NCI-H1417 treated with DMSO at 0.1 percent for 48 hours (cell line): ENCODE measurements at regions not wholly inside any gene's neighbourhood (a gene's known extent, or its start where the extent isn't known, plus 50 kb on each side); places are given as distances from the start of the nearest gene placed in this dataset.
"Not testable (repeated sequence)": the region's sequence is repeated elsewhere in the genome, so short reads cannot be mapped to it uniquely, and the experiment has no call there.

Experiments used
- DNase-seq: peaks from one replicate; lab custom pipeline; 2025; lab: John Stamatoyannopoulos, UW

GRCh38 chr6:8918196-8918595 lies 482.9 kb upstream of the SLC35B3 start:
- DNase-seq = no peak

- no peak for DNase-seq
Measured at GRCh38 chr6:8914700-8915099, 479.4 kb upstream of the SLC35B3 start.

- DNase-seq = no peak
Measured at GRCh38 chr6:8908638-8909037, 473.3 kb upstream of the SLC35B3 start.

GRCh38 chr6:8906699-8907098 lies 471.4 kb upstream of the SLC35B3 start:
- DNase-seq = no peak

- DNase-seq = no peak
Measured at GRCh38 chr6:8905757-8906156, 470.4 kb upstream of the SLC35B3 start.

- no peak for DNase-seq
Measured at GRCh38 chr6:8904754-8905153, 469.4 kb upstream of the SLC35B3 start.

GRCh38 chr6:8900056-8900455 lies 464.7 kb upstream of the SLC35B3 start:
- no peak for DNase-seq

GRCh38 chr6:8889514-8889913 lies 454.2 kb upstream of the SLC35B3 start:
- no peak for DNase-seq

GRCh38 chr6:8888468-8888867 lies 453.1 kb upstream of the SLC35B3 start:
- no peak for DNase-seq

GRCh38 chr6:8881663-8882062 lies 446.3 kb upstream of the SLC35B3 start:
- no peak for DNase-seq

- no peak for DNase-seq
Measured at GRCh38 chr6:8879334-8879733, 444.0 kb upstream of the SLC35B3 start.

GRCh38 chr6:8875986-8876385 lies 440.6 kb upstream of the SLC35B3 start:
- no peak for DNase-seq

GRCh38 chr6:8872589-8872988 lies 437.2 kb upstream of the SLC35B3 start:
- no peak for DNase-seq

- no peak for DNase-seq
Measured at GRCh38 chr6:8865451-8865850, 430.1 kb upstream of the SLC35B3 start.

- no peak for DNase-seq
Measured at GRCh38 chr6:8860671-8861070, 425.3 kb upstream of the SLC35B3 start.

- no peak for DNase-seq
Measured at GRCh38 chr6:8859501-8859900, 424.2 kb upstream of the SLC35B3 start.

GRCh38 chr6:8858854-8859331 lies 423.5 kb upstream of the SLC35B3 start:
- DNase-seq = no peak

GRCh38 chr6:8857160-8857559 lies 421.8 kb upstream of the SLC35B3 start:
- no peak for DNase-seq

- DNase-seq = no peak
Measured at GRCh38 chr6:8855411-8855810, 420.1 kb upstream of the SLC35B3 start.

- DNase-seq = no peak
Measured at GRCh38 chr6:8852332-8852731, 417.0 kb upstream of the SLC35B3 start.

GRCh38 chr6:8846680-8847079 lies 411.3 kb upstream of the SLC35B3 start:
- DNase-seq = not testable (repeated sequence)

GRCh38 chr6:8845690-8846089 lies 410.3 kb upstream of the SLC35B3 start:
- no peak for DNase-seq

- no peak for DNase-seq
Measured at GRCh38 chr6:8844968-8845367, 409.6 kb upstream of the SLC35B3 start.

- no peak for DNase-seq
Measured at GRCh38 chr6:8839626-8840025, 404.3 kb upstream of the SLC35B3 start.

- no peak for DNase-seq
Measured at GRCh38 chr6:8837343-8837742, 402.0 kb upstream of the SLC35B3 start.
